ENCODE measurements at regions not wholly inside any gene's neighbourhood (a gene's known extent, or its start where the extent isn't known, plus 50 kb on each side); places are given as distances from the start of the nearest gene placed in this dataset.

- no peak for TF ChIP-seq EZH2 (IDR thresholded peaks at IDR 0.05; ENCODE audit: borderline replicate concordance, low read depth, low read length, severe bottlenecking)
- no peak overlapping the region for H2AFZ ChIP-seq (ENCODE audit: low read depth, low read length)
- H3K4me3 ChIP-seq (ENCODE audit: low read depth in 1 of 2, low read length in 2 of 2): no peak overlapping the region
These were observed 124.5 kb upstream of the RET start for GRCh38 chr10:42952349-42952748.

GRCh38 chr10:42952931-42953683, 123.8 kb upstream of the RET start:
- Histone ChIP-seq H3K4me3 (ENCODE audit: low read depth in 1 of 2, low read length in 2 of 2) (no peak overlapping the region), H3K4me1 (ENCODE audit: insufficient read depth, low read length) (no peaks in the 10 kb centered on the region), H3K27me3 (ENCODE audit: insufficient read depth, low read length, poor library complexity) (no peaks in the 10 kb centered on the region), H4K20me1 (ENCODE audit: insufficient read depth, low read length) (no peaks in the 10 kb centered on the region), H3K9ac (ENCODE audit: low read depth, low read length) (no peak overlapping the region), H2AFZ (ENCODE audit: low read depth, low read length) (no peak overlapping the region), H3K27ac (ENCODE audit: low read length) (no peak overlapping the region), H3K4me2 (ENCODE audit: insufficient read depth, low read length) (no peak overlapping the region), H3K36me3 (ENCODE audit: insufficient read depth, low read length) (no peaks in the 10 kb centered on the region), H3K9me3 (ENCODE audit: insufficient read depth, low read length, severe bottlenecking) (no peaks in the 10 kb centered on the region), H3K79me2 (ENCODE audit: insufficient read depth, low read length) (no peaks in the 10 kb centered on the region)
- no peak for DNase-seq
- ATAC-seq (ENCODE audit: insufficient read depth, low read depth): no peak
- TF ChIP-seq CTCF (IDR thresholded peaks at IDR 0.05; ENCODE audit: borderline replicate concordance, extremely low read depth, low read length, poor library complexity, severe bottlenecking): no peak
- no peak for TF ChIP-seq EZH2 (IDR thresholded peaks at IDR 0.05; ENCODE audit: borderline replicate concordance, low read depth, low read length, severe bottlenecking)

More at GRCh38 chr10:42952349-42952748, 124.5 kb upstream of the RET start:
- ATAC-seq (ENCODE audit: insufficient read depth, low read depth) (no peak), DNase-seq (no peak)
- no peak overlapping the region for H3K4me2 ChIP-seq (ENCODE audit: insufficient read depth, low read length)
- no peaks in the 10 kb centered on the region for H3K4me1 ChIP-seq (ENCODE audit: insufficient read depth, low read length)
- no peak overlapping the region for H3K27ac ChIP-seq (ENCODE audit: low read length)
- H3K79me2 ChIP-seq (ENCODE audit: insufficient read depth, low read length): no peaks in the 10 kb centered on the region
- no peaks in the 10 kb centered on the region for H3K36me3 ChIP-seq (ENCODE audit: insufficient read depth, low read length)
- H3K9me3 ChIP-seq (ENCODE audit: insufficient read depth, low read length, severe bottlenecking): no peaks in the 10 kb centered on the region
- no peaks in the 10 kb centered on the region for H4K20me1 ChIP-seq (ENCODE audit: insufficient read depth, low read length)
- H3K27me3 ChIP-seq (ENCODE audit: insufficient read depth, low read length, poor library complexity): no peaks in the 10 kb centered on the region
- no peak overlapping the region for H3K9ac ChIP-seq (ENCODE audit: low read depth, low read length)

- Histone ChIP-seq H3K9me3 (ENCODE audit: insufficient read depth, low read length, severe bottlenecking) (no peaks in the 10 kb centered on the region), H3K4me2 (ENCODE audit: insufficient read depth, low read length) (no peak overlapping the region), H2AFZ (ENCODE audit: low read depth, low read length) (no peak overlapping the region), H3K79me2 (ENCODE audit: insufficient read depth, low read length) (no peaks in the 10 kb centered on the region), H3K27me3 (ENCODE audit: insufficient read depth, low read length, poor library complexity) (no peaks in the 10 kb centered on the region), H3K9ac (ENCODE audit: low read depth, low read length) (no peak overlapping the region), H3K27ac (ENCODE audit: low read length) (no peak overlapping the region), H3K4me1 (ENCODE audit: insufficient read depth, low read length) (no peaks in the 10 kb centered on the region), H4K20me1 (ENCODE audit: insufficient read depth, low read length) (no peaks in the 10 kb centered on the region), H3K36me3 (ENCODE audit: insufficient read depth, low read length) (no peaks in the 10 kb centered on the region), H3K4me3 (ENCODE audit: low read depth in 1 of 2, low read length in 2 of 2) (no peak overlapping the region)
- DNase-seq: no peak
- no peak for TF ChIP-seq EZH2 (IDR thresholded peaks at IDR 0.05; ENCODE audit: borderline replicate concordance, low read depth, low read length, severe bottlenecking)
- no peak for TF ChIP-seq CTCF (IDR thresholded peaks at IDR 0.05; ENCODE audit: borderline replicate concordance, extremely low read depth, low read length, poor library complexity, severe bottlenecking)
- ATAC-seq (ENCODE audit: insufficient read depth, low read depth): no peak
These were observed 122.9 kb upstream of the RET start for GRCh38 chr10:42953684-42954674.

Measured in DND-41 (cell line).